Neural cell (in vitro differentiated cells): ENCODE measurements at regions not wholly inside any gene's neighbourhood (a gene's known extent, or its start where the extent isn't known, plus 50 kb on each side); places are given as distances from the start of the nearest gene placed in this dataset.

ENCODE experiments used
- H2AFZ ChIP-seq: fragments of 200-600, 300-800 bp; sonication (generic), shearing (Covaris generic); 2 replicates; pipeline ENCODE4 v1.6.0; 2014; ENCODE audit warnings: low read depth, mild to moderate bottlenecking, antibody characterized with exemption, low read length, moderate library complexity
- H3F3A ChIP-seq: fragments of 200-600 bp; shearing (Covaris generic); 2 replicates; pipeline ENCODE4 v1.6.1; 2016; ENCODE audit warnings: mild to moderate bottlenecking, moderate library complexity, mixed read lengths, antibody characterized with exemption, low read length; ENCODE audit not compliant: insufficient read depth, poor library complexity, severe bottlenecking
- H3K27ac ChIP-seq: fragments of 200-600, 300-800 bp; sonication (generic), shearing (Covaris generic); 2 replicates; pipeline ENCODE4 v1.5.1; 2014; ENCODE audit warnings: mild to moderate bottlenecking, low read length, moderate library complexity
- H3K27me3 ChIP-seq: fragments of 300-800, 200-600 bp; sonication (generic), shearing (Covaris generic); 2 replicates; pipeline ENCODE4 v1.6.0; 2014; ENCODE audit warnings: mild to moderate bottlenecking, low read depth, low read length, moderate library complexity; ENCODE audit not compliant: insufficient read depth
- H3K36me3 ChIP-seq: fragments of 300-800, 200-600 bp; sonication (generic), shearing (Covaris generic); 2 replicates; pipeline ENCODE4 v1.5.1; 2014; ENCODE audit warnings: mild to moderate bottlenecking, antibody characterized with exemption, low read length, moderate library complexity; ENCODE audit not compliant: insufficient read depth
- H3K4me2 ChIP-seq: fragments of 300-800, 200-600 bp; sonication (generic), shearing (Covaris generic); 2 replicates; pipeline ENCODE4 v1.6.0; 2014; ENCODE audit warnings: mild to moderate bottlenecking, low read length
- H3K4me3 ChIP-seq: fragments of 300-800, 200-600 bp; sonication (generic), shearing (Covaris generic); 2 replicates; pipeline ENCODE4 v1.5.1; 2014; ENCODE audit warnings: mild to moderate bottlenecking, low read length, moderate library complexity
- H3K79me2 ChIP-seq: fragments of 200-600 bp; shearing (Covaris generic); replicated peaks from 2 replicates; pipeline ENCODE4 v1.6.0; 2014; ENCODE audit warnings: mild to moderate bottlenecking, low read length, moderate library complexity; ENCODE audit not compliant: insufficient read depth
- H3K9ac ChIP-seq: fragments of 300-800, 200-600 bp; sonication (generic), shearing (Covaris generic); 2 replicates; pipeline ENCODE4 v1.6.1; 2016; ENCODE audit warnings: mild to moderate bottlenecking, low read length, mixed read lengths
- H3K9me2 ChIP-seq: fragments of 200-600 bp; shearing (Covaris generic); 2 replicates; pipeline ENCODE4 v1.6.1; 2016; ENCODE audit warnings: mild to moderate bottlenecking, low read length, mixed read lengths; ENCODE audit not compliant: insufficient read depth
- H3K9me3 ChIP-seq: fragments of 200-600, 300-800 bp; sonication (generic), shearing (Covaris generic); 2 replicates; pipeline ENCODE4 v1.6.1; 2016; ENCODE audit warnings: mild to moderate bottlenecking, mixed run types, low read length, moderate library complexity, mixed read lengths
- H4K20me1 ChIP-seq: fragments of 200-600 bp; shearing (Covaris generic); 2 replicates; pipeline ENCODE4 v1.6.1; 2016; ENCODE audit warnings: mild to moderate bottlenecking, mixed run types; ENCODE audit not compliant: insufficient read depth
- EP300 ChIP-seq: fragments of 450-650 bp; conservative IDR thresholded peaks from 2 replicates; pipeline ENCODE4 v1.6.1; 2014; ENCODE audit warnings: antibody characterized with exemption, mild to moderate bottlenecking, moderate library complexity; ENCODE audit not compliant: poor library complexity, severe bottlenecking
- EZH2 ChIP-seq: fragments of 200-600, 300-800 bp; shearing (Covaris generic), sonication (generic); IDR thresholded peaks from 2 replicates; pipeline ENCODE4 v1.6.1; 2014; ENCODE audit warnings: antibody characterized with exemption, low read length, borderline replicate concordance, mild to moderate bottlenecking; ENCODE audit not compliant: insufficient read depth, poor library complexity, severe bottlenecking
- MXI1 ChIP-seq: fragments of 450-650 bp; conservative IDR thresholded peaks from 2 replicates; pipeline ENCODE4 v1.6.1; 2014; ENCODE audit warnings: antibody characterized with exemption, mild to moderate bottlenecking; ENCODE audit not compliant: poor library complexity, severe bottlenecking
- POLR2AphosphoS5 ChIP-seq: IDR thresholded peaks from 2 replicates; pipeline ENCODE4 v1.6.1; 2012
- RAD21 ChIP-seq: fragments of 450-650 bp; conservative IDR thresholded peaks from 2 replicates; pipeline ENCODE4 v1.6.1; 2014; ENCODE audit warnings: antibody characterized with exemption, mild to moderate bottlenecking, moderate library complexity
- REST ChIP-seq: IDR thresholded peaks from 2 replicates; pipeline ENCODE4 v1.6.1; 2012; ENCODE audit warnings: borderline replicate concordance
- SMC3 ChIP-seq: fragments of 450-650 bp; conservative IDR thresholded peaks from 2 replicates; pipeline ENCODE4 v1.6.1; 2014; ENCODE audit warnings: antibody characterized with exemption, mild to moderate bottlenecking, moderate library complexity; ENCODE audit not compliant: poor library complexity
- TAF1 ChIP-seq: IDR thresholded peaks from 2 replicates; pipeline ENCODE4 v1.6.1; 2012; ENCODE audit warnings: low read depth
- TF ChIP-seq, protein P1 (sequence below): fragments of 450-650 bp; IDR thresholded peaks from 2 replicates; pipeline ENCODE4 v1.5.1; 2014; ENCODE audit warnings: antibody characterized with exemption, mild to moderate bottlenecking, moderate library complexity; ENCODE audit not compliant: poor library complexity, severe bottlenecking

GRCh38 chr5:68384936-68385594 lies 169.5 kb downstream of the PIK3R1 start:
- H3K9ac ChIP-seq, result no peak overlapping the region
- H3K9me2 ChIP-seq, result no peaks in the 10 kb centered on the region
- H2AFZ ChIP-seq, result no peak overlapping the region
- H3F3A ChIP-seq, result no peaks in the 10 kb centered on the region
- no peak for TF ChIP-seq MXI1
- TF ChIP-seq POLR2AphosphoS5, result no peak
- no peak for TF ChIP-seq EP300
- no peak for TF ChIP-seq EZH2
- no peak for TF ChIP-seq TAF1
- no peak for TF ChIP-seq RAD21
- TF ChIP-seq SMC3, result no peak
- no peak for TF ChIP-seq REST
- TF ChIP-seq, protein P1, sequence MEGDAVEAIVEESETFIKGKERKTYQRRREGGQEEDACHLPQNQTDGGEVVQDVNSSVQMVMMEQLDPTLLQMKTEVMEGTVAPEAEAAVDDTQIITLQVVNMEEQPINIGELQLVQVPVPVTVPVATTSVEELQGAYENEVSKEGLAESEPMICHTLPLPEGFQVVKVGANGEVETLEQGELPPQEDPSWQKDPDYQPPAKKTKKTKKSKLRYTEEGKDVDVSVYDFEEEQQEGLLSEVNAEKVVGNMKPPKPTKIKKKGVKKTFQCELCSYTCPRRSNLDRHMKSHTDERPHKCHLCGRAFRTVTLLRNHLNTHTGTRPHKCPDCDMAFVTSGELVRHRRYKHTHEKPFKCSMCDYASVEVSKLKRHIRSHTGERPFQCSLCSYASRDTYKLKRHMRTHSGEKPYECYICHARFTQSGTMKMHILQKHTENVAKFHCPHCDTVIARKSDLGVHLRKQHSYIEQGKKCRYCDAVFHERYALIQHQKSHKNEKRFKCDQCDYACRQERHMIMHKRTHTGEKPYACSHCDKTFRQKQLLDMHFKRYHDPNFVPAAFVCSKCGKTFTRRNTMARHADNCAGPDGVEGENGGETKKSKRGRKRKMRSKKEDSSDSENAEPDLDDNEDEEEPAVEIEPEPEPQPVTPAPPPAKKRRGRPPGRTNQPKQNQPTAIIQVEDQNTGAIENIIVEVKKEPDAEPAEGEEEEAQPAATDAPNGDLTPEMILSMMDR, result no peak
- no peaks in the 10 kb centered on the region for H4K20me1 ChIP-seq
- no peaks in the 10 kb centered on the region for H3K79me2 ChIP-seq
- H3K4me2 ChIP-seq, result no peak overlapping the region
- peaks cover 4% of the 10 kb centered on the region for H3K9me3 ChIP-seq
- no peak overlapping the region for H3K4me3 ChIP-seq
- no peaks in the 10 kb centered on the region for H3K36me3 ChIP-seq
- H3K27ac ChIP-seq, result peak overlapping the region; percentile 31
- no peaks in the 10 kb centered on the region for H3K27me3 ChIP-seq

- Histone ChIP-seq H4K20me1 (no peaks in the 10 kb centered on the region), H2AFZ (no peak overlapping the region), H3K36me3 (no peaks in the 10 kb centered on the region), H3K27me3 (no peaks in the 10 kb centered on the region), H3K4me2 (no peak overlapping the region), H3K27ac (peak overlapping the region; percentile 83), H3K4me3 (no peak overlapping the region), H3F3A (no peaks in the 10 kb centered on the region), H3K79me2 (no peaks in the 10 kb centered on the region), H3K9me3 (peaks cover 4% of the 10 kb centered on the region), H3K9me2 (no peaks in the 10 kb centered on the region), H3K9ac (no peak overlapping the region)
- no peak for TF ChIP-seq REST
- no peak for TF ChIP-seq EZH2
- TF ChIP-seq, protein P1, result no peak
- TF ChIP-seq TAF1, result no peak
- TF ChIP-seq SMC3, result no peak
- no peak for TF ChIP-seq RAD21
- TF ChIP-seq EP300, result no peak
- no peak for TF ChIP-seq POLR2AphosphoS5
- no peak for TF ChIP-seq MXI1
These were observed 170.4 kb downstream of the PIK3R1 start for GRCh38 chr5:68385936-68386335.
